ENCODE measurements at regions not wholly inside any gene's neighbourhood (a gene's known extent, or its start where the extent isn't known, plus 50 kb on each side); places are given as distances from the start of the nearest gene placed in this dataset.
A peak's percentile ranks its signal among the peaks of the same experiment; 100 is the strongest.
"Not testable (repeated sequence)": the region's sequence is repeated elsewhere in the genome, so short reads cannot be mapped to it uniquely, and the experiment has no call there.

- Histone ChIP-seq H3K14ac (ENCODE audit: low read length in 2 of 2) (no peak overlapping the region), H2BK12ac (ENCODE audit: low read length in 2 of 2) (no peak overlapping the region), H2BK120ac (ENCODE audit: low read depth, low read length) (no peak overlapping the region), H3K23ac (ENCODE audit: low read length in 2 of 2) (no peak overlapping the region), H2BK5ac (ENCODE audit: low read depth, low read length, poor library complexity, severe bottlenecking) (no peak overlapping the region), H3K79me1 (replicated peaks; ENCODE audit: low read length, poor library complexity, severe bottlenecking) (no peaks in the 10 kb centered on the region), H3K36me3 (ENCODE audit: control insufficient read depth in 1 of 2, insufficient read depth in 2 of 2, low read depth in 1 of 2, low read length in 2 of 2) (no peaks in the 10 kb centered on the region), H3K4me3 (ENCODE audit: insufficient read depth in 1 of 2, low read depth in 1 of 2, low read length in 2 of 2) (peak overlapping the region in 1 of 2 experiments; percentile 77), H2AK5ac (ENCODE audit: low read length, severe bottlenecking) (no peak overlapping the region), H4K8ac (ENCODE audit: low read length) (no peak overlapping the region), H3K18ac (ENCODE audit: low read depth in 1 of 2, low read length in 2 of 2) (no peak overlapping the region), H2BK15ac (ENCODE audit: low read depth, poor library complexity, severe bottlenecking) (no peak overlapping the region), H3K4me1 (ENCODE audit: control insufficient read depth, insufficient read depth, low read depth, low read length) (no peaks in the 10 kb centered on the region), H3K4ac (ENCODE audit: low read depth in 1 of 2, low read length in 2 of 2) (no peak overlapping the region), H3K4me2 (ENCODE audit: low read length, poor library complexity, severe bottlenecking) (no peak overlapping the region), H4K91ac (ENCODE audit: low read length) (no peak overlapping the region), H2AFZ (ENCODE audit: low read depth, low read length) (no peak overlapping the region), H3K9me3 (ENCODE audit: control insufficient read depth, low read length) (no peaks in the 10 kb centered on the region), H3K27ac (ENCODE audit: low read length, poor library complexity, severe bottlenecking) (no peak overlapping the region), H3K9ac (ENCODE audit: low read length) (no peak overlapping the region), H3K27me3 (ENCODE audit: control insufficient read depth in 1 of 2, insufficient read depth in 1 of 2, low read length in 2 of 2) (no peaks in the 10 kb centered on the region)
- no peak for DNase-seq
- WGBS = 95% methylated on average over 22 of the region's 22 CpGs
These were observed 237.5 kb upstream of the IRAK1BP1 start for GRCh38 chr6:78629836-78630235.

- H4K8ac ChIP-seq (ENCODE audit: low read length) = no peak overlapping the region
- no peak overlapping the region for H3K14ac ChIP-seq (ENCODE audit: low read length in 2 of 2)
- H3K4ac ChIP-seq (ENCODE audit: low read depth in 1 of 2, low read length in 2 of 2) = no peak overlapping the region
These were observed 235.4 kb upstream of the IRAK1BP1 start for GRCh38 chr6:78631976-78632375.

GRCh38 chr6:78639111-78640110, 227.9 kb upstream of the IRAK1BP1 start:
- WGBS = 98% methylated on average over 5 of the region's 7 CpGs
- Histone ChIP-seq H3K27ac (ENCODE audit: low read length, poor library complexity, severe bottlenecking) (no peak overlapping the region), H2BK5ac (ENCODE audit: low read depth, low read length, poor library complexity, severe bottlenecking) (no peak overlapping the region), H3K18ac (ENCODE audit: low read depth in 1 of 2, low read length in 2 of 2) (no peak overlapping the region), H3K4me1 (ENCODE audit: control insufficient read depth, insufficient read depth, low read depth, low read length) (peaks cover 1% of the 10 kb centered on the region), H3K9ac (ENCODE audit: low read length) (no peak overlapping the region), H3K79me1 (replicated peaks; ENCODE audit: low read length, poor library complexity, severe bottlenecking) (no peaks in the 10 kb centered on the region), H4K8ac (ENCODE audit: low read length) (no peak overlapping the region), H2AFZ (ENCODE audit: low read depth, low read length) (no peak overlapping the region), H4K91ac (ENCODE audit: low read length) (no peak overlapping the region), H3K4me3 (ENCODE audit: insufficient read depth in 1 of 2, low read depth in 1 of 2, low read length in 2 of 2) (no peak overlapping the region), H2BK15ac (ENCODE audit: low read depth, poor library complexity, severe bottlenecking) (no peak overlapping the region), H3K4me2 (ENCODE audit: low read length, poor library complexity, severe bottlenecking) (no peak overlapping the region), H3K23ac (ENCODE audit: low read length in 2 of 2) (no peak overlapping the region), H2BK120ac (ENCODE audit: low read depth, low read length) (no peak overlapping the region), H3K4ac (ENCODE audit: low read depth in 1 of 2, low read length in 2 of 2) (no peak overlapping the region), H3K9me3 (ENCODE audit: control insufficient read depth, low read length) (no peaks in the 10 kb centered on the region), H3K14ac (ENCODE audit: low read length in 2 of 2) (no peak overlapping the region), H3K36me3 (ENCODE audit: control insufficient read depth in 1 of 2, insufficient read depth in 2 of 2, low read depth in 1 of 2, low read length in 2 of 2) (no peaks in the 10 kb centered on the region), H2AK5ac (ENCODE audit: low read length, severe bottlenecking) (no peak overlapping the region), H2BK12ac (ENCODE audit: low read length in 2 of 2) (no peak overlapping the region), H3K27me3 (ENCODE audit: control insufficient read depth in 1 of 2, insufficient read depth in 1 of 2, low read length in 2 of 2) (no peaks in the 10 kb centered on the region)
- no peak for DNase-seq

More at GRCh38 chr6:78631976-78632375, 235.4 kb upstream of the IRAK1BP1 start:
- Histone ChIP-seq H2AFZ (ENCODE audit: low read depth, low read length) (no peak overlapping the region), H3K23ac (ENCODE audit: low read length in 2 of 2) (no peak overlapping the region), H2BK5ac (ENCODE audit: low read depth, low read length, poor library complexity, severe bottlenecking) (no peak overlapping the region), H3K9me3 (ENCODE audit: control insufficient read depth, low read length) (no peaks in the 10 kb centered on the region), H3K9ac (ENCODE audit: low read length) (no peak overlapping the region), H3K79me1 (replicated peaks; ENCODE audit: low read length, poor library complexity, severe bottlenecking) (no peaks in the 10 kb centered on the region), H2BK15ac (ENCODE audit: low read depth, poor library complexity, severe bottlenecking) (no peak overlapping the region), H3K27me3 (ENCODE audit: control insufficient read depth in 1 of 2, insufficient read depth in 1 of 2, low read length in 2 of 2) (no peaks in the 10 kb centered on the region), H3K27ac (ENCODE audit: low read length, poor library complexity, severe bottlenecking) (no peak overlapping the region), H2BK12ac (ENCODE audit: low read length in 2 of 2) (no peak overlapping the region), H3K4me3 (ENCODE audit: insufficient read depth in 1 of 2, low read depth in 1 of 2, low read length in 2 of 2) (no peak overlapping the region), H3K4me1 (ENCODE audit: control insufficient read depth, insufficient read depth, low read depth, low read length) (no peaks in the 10 kb centered on the region), H4K91ac (ENCODE audit: low read length) (no peak overlapping the region), H3K4me2 (ENCODE audit: low read length, poor library complexity, severe bottlenecking) (no peak overlapping the region), H3K18ac (ENCODE audit: low read depth in 1 of 2, low read length in 2 of 2) (no peak overlapping the region), H2BK120ac (ENCODE audit: low read depth, low read length) (no peak overlapping the region), H2AK5ac (ENCODE audit: low read length, severe bottlenecking) (no peak overlapping the region), H3K36me3 (ENCODE audit: control insufficient read depth in 1 of 2, insufficient read depth in 2 of 2, low read depth in 1 of 2, low read length in 2 of 2) (no peaks in the 10 kb centered on the region)
- WGBS = 82% methylated on average over 3 of the region's 3 CpGs
- no peak for DNase-seq

- WGBS = 66% methylated on average over 6 of the region's 6 CpGs
- not testable (repeated sequence) for H3K36me3 ChIP-seq (ENCODE audit: control insufficient read depth in 1 of 2, insufficient read depth in 2 of 2, low read depth in 1 of 2, low read length in 2 of 2); H3K27ac ChIP-seq (ENCODE audit: low read length, poor library complexity, severe bottlenecking); H2AFZ ChIP-seq (ENCODE audit: low read depth, low read length); H3K4me1 ChIP-seq (ENCODE audit: control insufficient read depth, insufficient read depth, low read depth, low read length); H3K9ac ChIP-seq (ENCODE audit: low read length); H4K8ac ChIP-seq (ENCODE audit: low read length); H3K4me3 ChIP-seq (ENCODE audit: insufficient read depth in 1 of 2, low read depth in 1 of 2, low read length in 2 of 2); H3K79me1 ChIP-seq (replicated peaks; ENCODE audit: low read length, poor library complexity, severe bottlenecking); H3K18ac ChIP-seq (ENCODE audit: low read depth in 1 of 2, low read length in 2 of 2); H3K4me2 ChIP-seq (ENCODE audit: low read length, poor library complexity, severe bottlenecking); H3K27me3 ChIP-seq (ENCODE audit: control insufficient read depth in 1 of 2, insufficient read depth in 1 of 2, low read length in 2 of 2); H2BK12ac ChIP-seq (ENCODE audit: low read length in 2 of 2); H2BK15ac ChIP-seq (ENCODE audit: low read depth, poor library complexity, severe bottlenecking); DNase-seq; H4K91ac ChIP-seq (ENCODE audit: low read length); H2BK120ac ChIP-seq (ENCODE audit: low read depth, low read length); H2BK5ac ChIP-seq (ENCODE audit: low read depth, low read length, poor library complexity, severe bottlenecking); H3K4ac ChIP-seq (ENCODE audit: low read depth in 1 of 2, low read length in 2 of 2); H3K9me3 ChIP-seq (ENCODE audit: control insufficient read depth, low read length); H3K23ac ChIP-seq (ENCODE audit: low read length in 2 of 2); H3K14ac ChIP-seq (ENCODE audit: low read length in 2 of 2); H2AK5ac ChIP-seq (ENCODE audit: low read length, severe bottlenecking)
These were observed 223.4 kb upstream of the IRAK1BP1 start for GRCh38 chr6:78643976-78644375.

Measured in mesenchymal stem cell (in vitro differentiated cells and primary cell).